H9 (cell line): ENCODE measurements at regions not wholly inside any gene's neighbourhood (a gene's known extent, or its start where the extent isn't known, plus 50 kb on each side); places are given as distances from the start of the nearest gene placed in this dataset.

Source experiments
- DNase-seq: peaks from one replicate; pipeline ENCODE4 v3.0.0-alpha.2; 2017
- H2AFZ ChIP-seq: one replicate; pipeline ENCODE4 v1.6.1; 2013; ENCODE audit warnings: mild to moderate bottlenecking, low read length, control low read depth, moderate library complexity
- H2AK5ac ChIP-seq: 2 replicates; pipeline ENCODE4 v1.6.1; 2013; ENCODE audit warnings: low read length, control low read depth, mixed read lengths; ENCODE audit not compliant: insufficient read length
- H2BK120ac ChIP-seq: one replicate; pipeline ENCODE4 v1.6.1; 2013; ENCODE audit warnings: low read depth, mild to moderate bottlenecking, low read length, control low read depth, inconsistent platforms; ENCODE audit not compliant: poor library complexity, severe bottlenecking
- H2BK12ac ChIP-seq: 2 replicates; pipeline ENCODE4 v1.6.1; 2013; ENCODE audit warnings: low read length, control low read depth, mixed read lengths, low read depth; ENCODE audit not compliant: insufficient read length
- H2BK15ac ChIP-seq: 2 replicates; pipeline ENCODE4 v1.6.1; 2013; ENCODE audit warnings: low read depth, low read length, control low read depth
- H2BK20ac ChIP-seq: one replicate; pipeline ENCODE4 v1.6.1; 2013; ENCODE audit warnings: low read depth, mild to moderate bottlenecking, low read length, control low read depth, inconsistent platforms; ENCODE audit not compliant: poor library complexity, severe bottlenecking
- H2BK5ac ChIP-seq: 2 replicates; pipeline ENCODE4 v1.6.1; 2013; ENCODE audit warnings: low read length, control low read depth, mixed read lengths; ENCODE audit not compliant: insufficient read length
- H3K14ac ChIP-seq: 2 replicates; pipeline ENCODE4 v1.6.1; 2013; ENCODE audit warnings: low read length, control low read depth; ENCODE audit not compliant: insufficient read depth
- H3K18ac ChIP-seq: 2 replicates; pipeline ENCODE4 v1.6.1; 2013; ENCODE audit warnings: low read depth, mild to moderate bottlenecking, mixed read lengths, low read length, control low read depth; ENCODE audit not compliant: insufficient read length
- H3K23ac ChIP-seq: 2 replicates; pipeline ENCODE4 v1.6.1; 2013; ENCODE audit warnings: low read length, control low read depth, mixed read lengths, low read depth; ENCODE audit not compliant: insufficient read length
- H3K23me2 ChIP-seq: 2 replicates; pipeline ENCODE4 v1.6.1; 2013; ENCODE audit warnings: low read depth, mild to moderate bottlenecking, mixed read lengths, low read length, control low read depth; ENCODE audit not compliant: insufficient read length, poor library complexity, severe bottlenecking
- H3K27ac ChIP-seq: 2 replicates; pipeline ENCODE4 v1.5.1; 2013; ENCODE audit warnings: low read length, control low read depth, mixed read lengths, low read depth; ENCODE audit not compliant: insufficient read length
- H3K27me3 ChIP-seq: 2 replicates; pipeline ENCODE4 v1.6.1; 2013; ENCODE audit warnings: low read length, control low read depth, inconsistent platforms; ENCODE audit not compliant: insufficient read depth
- H3K4ac ChIP-seq: 2 replicates; pipeline ENCODE4 v1.6.1; 2013; ENCODE audit warnings: low read depth, mild to moderate bottlenecking, control low read depth, inconsistent platforms, low read length, moderate library complexity
- H3K4me1 ChIP-seq: 2 replicates; pipeline ENCODE4 v1.6.1; 2013; ENCODE audit warnings: low read length, control low read depth, inconsistent platforms; ENCODE audit not compliant: insufficient read depth
- H3K4me2 ChIP-seq: 2 replicates; pipeline ENCODE4 v1.6.1; 2013; ENCODE audit warnings: low read length, control low read depth, mixed read lengths; ENCODE audit not compliant: insufficient read length, insufficient read depth
- H3K56ac ChIP-seq: 2 replicates; pipeline ENCODE4 v1.6.1; 2013; ENCODE audit warnings: low read depth, mild to moderate bottlenecking, mixed read lengths, low read length, control low read depth; ENCODE audit not compliant: insufficient read length
- H3K79me1 ChIP-seq: 2 replicates; pipeline ENCODE4 v1.6.1; 2013; ENCODE audit warnings: low read depth, mild to moderate bottlenecking, moderate library complexity, low read length, control low read depth, inconsistent platforms; ENCODE audit not compliant: insufficient read depth, poor library complexity, severe bottlenecking
- H3K79me2 ChIP-seq: 2 replicates; pipeline ENCODE4 v1.6.1; 2013; ENCODE audit warnings: low read length, control low read depth, inconsistent platforms; ENCODE audit not compliant: insufficient read depth
- H3K9ac ChIP-seq: 2 replicates; pipeline ENCODE4 v1.6.1; 2013; ENCODE audit warnings: low read length, control low read depth, mixed read lengths; ENCODE audit not compliant: insufficient read length; ENCODE audit errors: extremely low read depth
- H3K9me3 ChIP-seq: one replicate; pipeline ENCODE4 v1.6.1; 2013; ENCODE audit warnings: low read depth, low read length, inconsistent platforms; ENCODE audit not compliant: control insufficient read depth
- H3T11ph ChIP-seq: one replicate; pipeline ENCODE4 v1.6.1; 2013; ENCODE audit warnings: mild to moderate bottlenecking, low read length, control low read depth, inconsistent platforms
- H4K20me1 ChIP-seq: one replicate; pipeline ENCODE4 v1.6.1; 2013; ENCODE audit not compliant: control insufficient read depth, insufficient read length, insufficient read depth
- H4K5ac ChIP-seq: 2 replicates; pipeline ENCODE4 v1.6.1; 2013; ENCODE audit warnings: low read depth, mild to moderate bottlenecking, mixed read lengths, low read length, control low read depth; ENCODE audit not compliant: insufficient read length
- H4K8ac ChIP-seq: replicated peaks from 2 replicates; pipeline ENCODE4 v1.6.1; 2013; ENCODE audit warnings: low read length, control low read depth, mixed read lengths, low read depth; ENCODE audit not compliant: insufficient read length
- H4K91ac ChIP-seq: 2 replicates; pipeline ENCODE4 v1.6.1; 2013; ENCODE audit warnings: low read depth, mild to moderate bottlenecking, moderate library complexity, mixed read lengths, low read length, control low read depth; ENCODE audit not compliant: insufficient read length
- H3K27ac Mint-ChIP-seq, 3 experiments: 2 replicates in 2 of 3; 3 replicates in 1 of 3; pipeline ENCODE4 v1.8.0; 2020 to 2021; ENCODE audit warnings: mixed read lengths in 3 of 3, mild to moderate bottlenecking in 1 of 3, moderate library complexity in 1 of 3
- H3K27me3 Mint-ChIP-seq: 2 replicates; pipeline ENCODE4 v1.8.0; 2021; ENCODE audit warnings: low read depth, mild to moderate bottlenecking, moderate library complexity, mixed read lengths
- H3K36me3 Mint-ChIP-seq, 3 experiments: 2 replicates in 2 of 3; 3 replicates in 1 of 3; pipeline ENCODE4 v1.8.0; 2020 to 2021; ENCODE audit warnings: low read depth in 3 of 3, mixed read lengths in 3 of 3; ENCODE audit not compliant: insufficient read depth in 1 of 3
- H3K4me1 Mint-ChIP-seq, 2 experiments: 2 replicates each; pipeline ENCODE4 v1.8.0; 2020; ENCODE audit warnings: mixed read lengths in 2 of 2
- H3K4me3 Mint-ChIP-seq, 2 experiments: 2 replicates in 1 of 2; 3 replicates in 1 of 2; pipeline ENCODE4 v1.8.0; 2020 to 2021; ENCODE audit warnings: mild to moderate bottlenecking in 2 of 2, mixed read lengths in 2 of 2, moderate library complexity in 1 of 2
- H3K9me3 Mint-ChIP-seq, 2 experiments: 2 replicates in 1 of 2; 3 replicates in 1 of 2; pipeline ENCODE4 v1.8.0; 2020; ENCODE audit warnings: mild to moderate bottlenecking in 2 of 2, mixed read lengths in 2 of 2, moderate library complexity in 1 of 2
- WGBS: extraction: QIAGEN DNeasy Blood & Tissue Kit; methylation state at CpG from one replicate; pipeline ENCODE4 v1.1.7; 2013; ENCODE audit warnings: missing lambda C conversion rate, low lambda C conversion rate, mixed read lengths; ENCODE audit not compliant: insufficient read length; ENCODE audit errors: extremely low coverage; 5-methylcytosine and 5-hydroxymethylcytosine counted together
- TF ChIP-seq, protein P1 (sequence below): fragments of 200-600 bp; sonication (generic); conservative IDR thresholded peaks from 3 replicates; pipeline ENCODE4 v1.8.0; 2021; ENCODE audit warnings: antibody characterized with exemption, mild to moderate bottlenecking

DNA sequence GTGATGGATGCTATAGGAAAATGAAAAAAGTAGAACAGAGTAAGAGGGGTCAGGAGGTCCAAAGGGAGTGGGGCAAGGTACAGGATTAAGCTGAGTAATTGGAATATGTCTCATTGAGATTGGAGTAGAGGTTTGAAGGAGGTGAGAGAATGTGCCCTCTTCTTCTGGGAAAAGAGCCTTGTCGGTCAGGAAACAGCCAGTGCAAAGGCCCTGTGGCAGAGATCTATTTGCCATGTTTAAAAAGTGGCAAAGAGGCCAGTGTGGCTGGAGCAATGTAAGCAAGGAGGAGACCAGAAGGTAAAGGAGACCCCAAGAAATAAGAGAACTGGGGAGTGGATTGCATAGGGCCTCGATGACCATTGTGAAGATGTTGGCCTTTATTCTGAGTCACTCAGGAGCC is 706.5 kb downstream of the MED13L start:
- WGBS, result no CpG with 5 or more reads among the region's 2 CpGs
- no peak overlapping the region for H3K4me3 Mint-ChIP-seq
- Histone ChIP-seq H3K23ac (no peak overlapping the region), H3K18ac (no peak overlapping the region), H3K56ac (no peak overlapping the region), H3K9ac (no peak overlapping the region), H3K4ac (no peak overlapping the region), H2BK5ac (no peak overlapping the region), H3K4me2 (no peak overlapping the region), H3K27me3 (no peaks in the 10 kb centered on the region; the same call in 1 of the 2 replicates), H3K27ac (no peak overlapping the region), H4K5ac (no peak overlapping the region), H3K79me1 (no peaks in the 10 kb centered on the region), H4K91ac (no peak overlapping the region), H2BK12ac (no peak overlapping the region), H2AK5ac (no peak overlapping the region), H3K23me2 (no peaks in the 10 kb centered on the region), H3K79me2 (no peaks in the 10 kb centered on the region), H4K8ac (no peak overlapping the region), H2AFZ (no peak overlapping the region), H3K9me3 (no peaks in the 10 kb centered on the region), H3K4me1 (no peaks in the 10 kb centered on the region), H2BK15ac (no peak overlapping the region), H2BK20ac (no peak overlapping the region), H2BK120ac (no peak overlapping the region), H4K20me1 (no peaks in the 10 kb centered on the region), H3T11ph (no peak overlapping the region), H3K14ac (no peak overlapping the region)
- H3K27ac Mint-ChIP-seq, result no peak overlapping the region
- DNase-seq, result no peak
- peaks cover 0 to 3% of the 10 kb centered on the region in 2 experiments; a peak in 1 of 5 replicates for H3K9me3 Mint-ChIP-seq
- TF ChIP-seq, protein P1, sequence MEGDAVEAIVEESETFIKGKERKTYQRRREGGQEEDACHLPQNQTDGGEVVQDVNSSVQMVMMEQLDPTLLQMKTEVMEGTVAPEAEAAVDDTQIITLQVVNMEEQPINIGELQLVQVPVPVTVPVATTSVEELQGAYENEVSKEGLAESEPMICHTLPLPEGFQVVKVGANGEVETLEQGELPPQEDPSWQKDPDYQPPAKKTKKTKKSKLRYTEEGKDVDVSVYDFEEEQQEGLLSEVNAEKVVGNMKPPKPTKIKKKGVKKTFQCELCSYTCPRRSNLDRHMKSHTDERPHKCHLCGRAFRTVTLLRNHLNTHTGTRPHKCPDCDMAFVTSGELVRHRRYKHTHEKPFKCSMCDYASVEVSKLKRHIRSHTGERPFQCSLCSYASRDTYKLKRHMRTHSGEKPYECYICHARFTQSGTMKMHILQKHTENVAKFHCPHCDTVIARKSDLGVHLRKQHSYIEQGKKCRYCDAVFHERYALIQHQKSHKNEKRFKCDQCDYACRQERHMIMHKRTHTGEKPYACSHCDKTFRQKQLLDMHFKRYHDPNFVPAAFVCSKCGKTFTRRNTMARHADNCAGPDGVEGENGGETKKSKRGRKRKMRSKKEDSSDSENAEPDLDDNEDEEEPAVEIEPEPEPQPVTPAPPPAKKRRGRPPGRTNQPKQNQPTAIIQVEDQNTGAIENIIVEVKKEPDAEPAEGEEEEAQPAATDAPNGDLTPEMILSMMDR, result no peak
- H3K36me3 Mint-ChIP-seq, result no peaks in the 10 kb centered on the region; a peak in 1 of 7 replicates
- H3K4me1 Mint-ChIP-seq, result peaks cover 4 to 16% of the 10 kb centered on the region in 2 experiments
- no peaks in the 10 kb centered on the region for H3K27me3 Mint-ChIP-seq
